ENCODE measurements at regions not wholly inside any gene's neighbourhood (a gene's known extent, or its start where the extent isn't known, plus 50 kb on each side); places are given as distances from the start of the nearest gene placed in this dataset.

DNA sequence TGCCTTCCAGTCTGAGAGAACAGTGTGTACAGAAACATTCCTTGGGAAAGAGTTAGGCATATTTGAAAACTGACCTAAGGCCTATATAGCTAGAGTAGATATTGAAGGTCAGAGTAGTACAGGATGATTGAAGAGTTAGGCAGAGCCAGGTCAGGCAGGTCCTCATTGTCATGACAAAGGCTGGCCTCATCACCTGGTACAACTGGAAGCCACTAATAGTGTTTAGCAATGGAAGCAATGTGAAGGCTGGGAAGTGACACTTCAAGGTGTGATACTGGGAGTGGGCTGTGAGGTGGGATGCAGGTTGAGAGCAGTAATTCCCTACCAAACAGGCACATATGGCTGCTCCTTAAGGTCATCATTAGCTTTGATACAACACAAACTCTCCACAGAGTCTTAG lies 123.6 kb upstream of the CCNH start:
- H3K27me3 ChIP-seq, result no peaks in the 10 kb centered on the region
- intact Hi-C loops (cut with DNase I), result no loop called here
- no peak overlapping the region for H3K27ac ChIP-seq
- H3K36me3 ChIP-seq, result no peaks in the 10 kb centered on the region
- no peak for DNase-seq
- H3K9me3 ChIP-seq, result no peaks in the 10 kb centered on the region
- H3K4me1 ChIP-seq, result peaks cover 0 to 6% (median 0%) of the 10 kb centered on the region in 9 donors
- ATAC-seq, result no peak
- TF ChIP-seq, protein P1, sequence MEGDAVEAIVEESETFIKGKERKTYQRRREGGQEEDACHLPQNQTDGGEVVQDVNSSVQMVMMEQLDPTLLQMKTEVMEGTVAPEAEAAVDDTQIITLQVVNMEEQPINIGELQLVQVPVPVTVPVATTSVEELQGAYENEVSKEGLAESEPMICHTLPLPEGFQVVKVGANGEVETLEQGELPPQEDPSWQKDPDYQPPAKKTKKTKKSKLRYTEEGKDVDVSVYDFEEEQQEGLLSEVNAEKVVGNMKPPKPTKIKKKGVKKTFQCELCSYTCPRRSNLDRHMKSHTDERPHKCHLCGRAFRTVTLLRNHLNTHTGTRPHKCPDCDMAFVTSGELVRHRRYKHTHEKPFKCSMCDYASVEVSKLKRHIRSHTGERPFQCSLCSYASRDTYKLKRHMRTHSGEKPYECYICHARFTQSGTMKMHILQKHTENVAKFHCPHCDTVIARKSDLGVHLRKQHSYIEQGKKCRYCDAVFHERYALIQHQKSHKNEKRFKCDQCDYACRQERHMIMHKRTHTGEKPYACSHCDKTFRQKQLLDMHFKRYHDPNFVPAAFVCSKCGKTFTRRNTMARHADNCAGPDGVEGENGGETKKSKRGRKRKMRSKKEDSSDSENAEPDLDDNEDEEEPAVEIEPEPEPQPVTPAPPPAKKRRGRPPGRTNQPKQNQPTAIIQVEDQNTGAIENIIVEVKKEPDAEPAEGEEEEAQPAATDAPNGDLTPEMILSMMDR (IDR thresholded peaks at IDR 0.05), result no peak
- no peak overlapping the region for H3K4me3 ChIP-seq

DNA sequence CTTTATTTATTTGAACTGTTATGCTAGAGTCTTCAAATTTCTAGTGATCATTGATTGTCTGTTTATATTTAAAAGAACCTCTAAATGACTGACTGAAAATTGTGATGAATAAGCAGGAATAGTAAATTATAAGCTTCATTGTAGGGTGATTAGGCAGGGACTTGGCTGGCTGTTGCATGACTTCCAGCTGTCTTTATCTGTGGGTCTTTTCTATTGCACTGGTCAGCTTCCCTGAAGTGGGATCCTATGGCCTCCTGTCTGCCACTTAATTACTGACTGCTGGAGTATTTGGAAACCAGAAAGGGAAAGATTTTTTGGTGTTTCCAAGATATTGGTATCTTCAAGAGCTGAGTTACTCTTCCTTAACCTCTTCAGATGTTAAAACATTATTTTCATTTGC lies 123.0 kb upstream of the CCNH start:
- H3K36me3 ChIP-seq, result no peaks in the 10 kb centered on the region
- DNase-seq (no peak), ATAC-seq (no peak)
- no peaks in the 10 kb centered on the region for H3K9me3 ChIP-seq
- no peaks in the 10 kb centered on the region for H3K27me3 ChIP-seq
- H3K4me1 ChIP-seq, result peaks cover 0 to under 1% (median 0%) of the 10 kb centered on the region in 9 donors
- intact Hi-C loops (cut with DNase I), result no loop called here
- no peak overlapping the region for H3K4me3 ChIP-seq
- H3K27ac ChIP-seq, result no peak overlapping the region
- TF ChIP-seq, protein P1 (IDR thresholded peaks at IDR 0.05), result no peak

DNA sequence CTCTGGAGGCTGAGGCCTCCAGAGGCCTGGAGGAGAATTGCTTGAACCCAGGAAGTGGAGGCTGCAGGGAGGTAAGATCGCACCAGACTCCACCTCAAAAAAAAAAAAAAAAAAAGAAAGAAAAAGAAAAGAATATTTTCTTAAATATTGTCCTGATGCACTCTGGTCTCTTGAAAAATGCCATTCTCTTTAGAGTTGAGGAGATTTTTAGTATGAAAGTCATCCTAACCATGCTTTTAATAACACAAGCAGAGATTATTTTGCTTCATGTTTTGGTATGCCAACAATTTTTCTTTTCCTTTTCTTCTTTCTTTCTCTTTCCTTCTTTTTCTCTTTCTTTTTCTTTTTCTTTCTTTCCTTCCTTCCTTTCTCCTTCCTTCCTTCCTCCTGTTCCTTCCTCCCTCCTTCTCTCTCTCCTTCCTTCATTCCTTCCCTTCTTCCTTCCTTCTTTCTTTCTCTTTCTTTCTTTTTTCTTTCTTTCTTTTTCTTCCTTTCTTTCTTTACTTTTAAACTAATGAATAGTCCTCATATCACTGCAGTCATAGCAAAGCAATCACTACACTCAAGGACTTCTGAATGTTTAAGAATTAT lies 116.9 kb upstream of the CCNH start:
- TF ChIP-seq, protein P1 (IDR thresholded peaks at IDR 0.05), result no peak
- Histone ChIP-seq H3K36me3 (no peaks in the 10 kb centered on the region), H3K4me1 (no peaks in the 10 kb centered on the region), H3K27ac (no peak overlapping the region), H3K27me3 (no peaks in the 10 kb centered on the region), H3K4me3 (no peak overlapping the region), H3K9me3 (no peaks in the 10 kb centered on the region)
- ATAC-seq (no peak), DNase-seq (no peak)
- intact Hi-C loops (cut with DNase I), result no loop called here
- WGBS, 2 donors, result 93 to 94% methylated on average over 1 of the region's 1 CpG

DNA sequence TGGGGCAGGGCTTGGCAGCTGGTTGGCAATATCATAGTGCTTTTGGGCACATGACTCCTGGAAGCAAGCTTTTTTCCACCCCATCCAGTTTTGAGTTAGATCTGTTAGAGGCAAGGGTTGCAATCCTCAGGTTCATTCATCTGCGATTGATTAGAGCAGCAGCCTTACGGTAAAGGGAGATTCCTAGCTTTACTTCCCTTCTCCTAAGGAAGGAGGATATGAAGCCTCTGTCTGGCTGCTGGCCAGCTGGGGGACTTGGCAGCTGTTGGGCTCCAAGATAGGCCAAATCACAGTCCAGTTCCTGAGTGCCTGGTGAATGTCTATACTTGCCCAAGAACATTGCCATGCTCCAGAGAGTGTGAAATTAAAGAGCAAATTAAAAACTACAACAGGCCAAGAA lies 113.4 kb upstream of the CCNH start:
- Histone ChIP-seq H3K4me1 (no peaks in the 10 kb centered on the region), H3K27me3 (no peaks in the 10 kb centered on the region), H3K4me3 (no peak overlapping the region), H3K36me3 (no peaks in the 10 kb centered on the region), H3K27ac (no peak overlapping the region), H3K9me3 (no peaks in the 10 kb centered on the region)
- ATAC-seq (no peak), DNase-seq (no peak)
- 46 to 51% methylated on average over 2 of the region's 2 CpGs for WGBS, 2 donors
- TF ChIP-seq, protein P1 (IDR thresholded peaks at IDR 0.05), result no peak
- intact Hi-C loops (cut with DNase I), result no loop called here

Measured in heart right ventricle (tissue), 16 donors.